BE2C (cell line): ENCODE measurements at regions not wholly inside any gene's neighbourhood (a gene's known extent, or its start where the extent isn't known, plus 50 kb on each side); places are given as distances from the start of the nearest gene placed in this dataset.

Experiments used
- DNase-seq: peaks from one replicate; pipeline ENCODE4 v3.0.0-alpha.2; 2020
- H3K27me3 ChIP-seq: fragments of 250-450 bp; sonication (Bioruptor Pico); 2 replicates; pipeline ENCODE4 v1.5.1; 2020; ENCODE audit warnings: mild to moderate bottlenecking
- H3K36me3 ChIP-seq: fragments of 250-450 bp; sonication (Bioruptor Pico); 2 replicates; pipeline ENCODE4 v1.5.1; 2020; ENCODE audit warnings: mild to moderate bottlenecking
- H3K4me1 ChIP-seq: fragments of 250-450 bp; sonication (Bioruptor Pico); 2 replicates; pipeline ENCODE4 v1.5.1; 2020
- H3K4me3 ChIP-seq: 2 replicates; pipeline ENCODE4 v1.5.1; 2011; ENCODE audit warnings: low read depth, low read length
- H3K9me3 ChIP-seq: fragments of 250-450 bp; sonication (Bioruptor Pico); 2 replicates; pipeline ENCODE4 v1.5.1; 2020
- TF ChIP-seq, protein P1 (sequence below): IDR thresholded peaks from 2 replicates; pipeline ENCODE4 v1.5.1; 2012; ENCODE audit warnings: mild to moderate bottlenecking, low read depth, low read length

DNA sequence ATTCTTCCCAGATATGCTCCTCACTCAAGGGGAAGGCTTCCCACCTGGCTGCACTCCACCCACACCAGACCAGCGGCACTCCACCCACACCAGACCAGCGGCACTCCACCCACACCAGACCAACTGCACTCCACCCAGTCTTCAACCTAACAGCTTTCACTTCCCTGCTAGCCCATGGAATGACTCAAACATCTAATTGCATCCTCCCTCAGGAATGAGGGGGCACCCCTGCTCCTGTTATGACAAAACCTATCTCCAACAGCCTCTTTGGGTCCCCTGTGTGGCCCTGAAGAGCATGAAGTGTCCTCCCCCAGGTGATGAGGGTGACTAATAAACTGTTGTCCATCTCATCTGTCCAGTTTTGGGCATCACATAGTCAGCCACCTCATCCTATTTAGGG, 556.6 kb upstream of the TUSC1 start:
- TF ChIP-seq, protein P1, sequence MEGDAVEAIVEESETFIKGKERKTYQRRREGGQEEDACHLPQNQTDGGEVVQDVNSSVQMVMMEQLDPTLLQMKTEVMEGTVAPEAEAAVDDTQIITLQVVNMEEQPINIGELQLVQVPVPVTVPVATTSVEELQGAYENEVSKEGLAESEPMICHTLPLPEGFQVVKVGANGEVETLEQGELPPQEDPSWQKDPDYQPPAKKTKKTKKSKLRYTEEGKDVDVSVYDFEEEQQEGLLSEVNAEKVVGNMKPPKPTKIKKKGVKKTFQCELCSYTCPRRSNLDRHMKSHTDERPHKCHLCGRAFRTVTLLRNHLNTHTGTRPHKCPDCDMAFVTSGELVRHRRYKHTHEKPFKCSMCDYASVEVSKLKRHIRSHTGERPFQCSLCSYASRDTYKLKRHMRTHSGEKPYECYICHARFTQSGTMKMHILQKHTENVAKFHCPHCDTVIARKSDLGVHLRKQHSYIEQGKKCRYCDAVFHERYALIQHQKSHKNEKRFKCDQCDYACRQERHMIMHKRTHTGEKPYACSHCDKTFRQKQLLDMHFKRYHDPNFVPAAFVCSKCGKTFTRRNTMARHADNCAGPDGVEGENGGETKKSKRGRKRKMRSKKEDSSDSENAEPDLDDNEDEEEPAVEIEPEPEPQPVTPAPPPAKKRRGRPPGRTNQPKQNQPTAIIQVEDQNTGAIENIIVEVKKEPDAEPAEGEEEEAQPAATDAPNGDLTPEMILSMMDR, result no peak
- H3K4me3 ChIP-seq, result no peak overlapping the region
- no peaks in the 10 kb centered on the region for H3K4me1 ChIP-seq
- H3K9me3 ChIP-seq, result no peaks in the 10 kb centered on the region
- DNase-seq, result no peak
- H3K27me3 ChIP-seq, result no peaks in the 10 kb centered on the region
- no peaks in the 10 kb centered on the region for H3K36me3 ChIP-seq

DNA sequence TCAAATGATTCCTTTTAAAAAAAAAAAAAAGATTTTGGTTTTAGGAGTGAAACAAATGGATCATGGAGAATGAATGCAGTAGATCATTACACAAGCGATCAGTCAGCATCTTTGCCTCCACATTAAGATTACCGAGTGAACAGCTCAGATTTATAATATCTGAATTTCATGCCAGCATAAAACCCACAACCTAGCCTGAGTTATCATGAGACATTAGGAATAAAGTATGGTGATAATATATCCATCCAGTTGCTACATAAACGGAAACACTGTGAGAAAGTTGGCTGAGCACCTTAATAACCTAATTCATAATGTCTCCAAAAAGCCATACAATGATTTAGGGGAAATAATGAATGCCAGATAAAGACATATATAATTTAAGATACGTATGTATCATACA, 553.1 kb upstream of the TUSC1 start:
- Histone ChIP-seq H3K9me3 (no peaks in the 10 kb centered on the region), H3K4me3 (no peak overlapping the region), H3K36me3 (no peaks in the 10 kb centered on the region), H3K27me3 (no peaks in the 10 kb centered on the region), H3K4me1 (no peaks in the 10 kb centered on the region)
- DNase-seq, result no peak
- TF ChIP-seq, protein P1, result no peak

DNA sequence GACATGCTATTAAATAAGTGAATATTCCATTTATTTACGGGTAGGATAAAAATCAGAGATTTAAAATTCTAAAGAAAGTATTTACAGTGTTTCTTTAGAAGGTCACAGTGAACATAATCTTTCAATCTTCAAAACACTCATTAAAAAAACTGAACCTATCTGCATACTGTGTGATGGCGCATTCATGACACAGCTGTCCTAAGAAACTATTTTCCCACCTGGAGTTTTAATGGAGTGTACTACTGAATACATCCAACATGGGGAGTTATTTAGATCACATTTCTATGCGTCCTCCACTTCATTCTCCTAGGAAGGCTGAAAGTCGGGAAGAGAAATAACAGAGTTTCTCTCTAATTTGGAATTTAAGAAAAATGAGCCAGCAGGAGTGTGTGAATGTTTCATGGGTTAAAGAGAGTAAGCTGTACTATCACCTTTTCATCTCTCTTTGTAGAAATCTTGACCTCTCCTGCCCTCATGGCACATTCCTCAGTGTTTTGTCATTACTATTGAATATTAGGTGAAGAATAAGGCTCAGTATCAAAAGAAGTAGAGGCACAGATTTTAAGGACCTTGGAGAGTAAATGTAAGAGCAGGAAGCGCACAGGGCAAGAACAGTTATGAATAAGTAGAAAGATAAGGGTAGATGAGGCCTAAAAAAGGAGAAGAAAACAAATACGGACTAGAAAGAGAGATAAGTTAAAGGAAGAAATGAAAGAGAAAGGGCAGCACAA, 551.2 kb upstream of the TUSC1 start:
- Histone ChIP-seq H3K4me3 (no peak overlapping the region), H3K9me3 (no peaks in the 10 kb centered on the region), H3K27me3 (no peaks in the 10 kb centered on the region), H3K4me1 (no peaks in the 10 kb centered on the region), H3K36me3 (no peaks in the 10 kb centered on the region)
- TF ChIP-seq, protein P1, result no peak
- DNase-seq, result no peak

DNA sequence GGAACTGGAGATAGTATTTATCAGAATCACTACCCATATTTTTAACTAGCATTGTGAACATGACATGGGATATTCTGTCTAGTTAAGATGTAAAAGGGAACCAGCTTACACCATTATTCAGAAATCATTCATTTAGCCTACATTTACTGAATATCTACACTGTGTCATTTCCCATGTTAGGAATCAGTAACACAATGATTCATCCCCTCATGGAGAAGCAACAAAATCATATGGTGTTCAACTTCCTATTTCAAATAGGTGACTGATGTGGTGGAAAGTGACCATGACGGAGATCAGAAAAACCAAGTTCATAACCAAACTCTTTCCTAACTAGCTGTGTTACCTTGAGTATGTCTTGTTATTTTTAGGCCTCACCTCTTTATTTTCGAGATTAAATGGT, 550.0 kb upstream of the TUSC1 start:
- H3K4me1 ChIP-seq, result no peaks in the 10 kb centered on the region
- no peak for DNase-seq
- no peaks in the 10 kb centered on the region for H3K9me3 ChIP-seq
- H3K4me3 ChIP-seq, result no peak overlapping the region
- TF ChIP-seq, protein P1, result no peak
- H3K27me3 ChIP-seq, result no peaks in the 10 kb centered on the region
- H3K36me3 ChIP-seq, result no peaks in the 10 kb centered on the region

DNA sequence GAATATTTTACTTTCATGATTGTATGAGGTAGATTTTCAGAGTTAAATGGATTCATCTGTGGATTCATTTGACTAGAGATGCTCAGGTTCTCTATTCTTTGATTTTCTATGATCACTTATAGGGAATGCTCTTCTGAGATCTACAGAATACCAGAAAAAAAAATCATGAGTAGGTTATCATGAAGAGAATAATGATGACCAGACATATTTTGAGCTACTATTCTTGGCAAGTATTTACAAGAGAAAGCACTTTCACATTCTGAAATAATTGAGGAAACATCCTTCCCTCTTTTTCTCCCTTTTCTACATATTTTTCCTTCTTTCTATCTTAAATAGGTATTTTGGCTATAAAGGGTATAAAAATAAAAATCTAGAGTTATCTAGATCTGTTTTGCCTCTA, 543.0 kb upstream of the TUSC1 start:
- H3K4me3 ChIP-seq, result no peak overlapping the region
- no peak for DNase-seq
- peaks cover 3% of the 10 kb centered on the region; the same call in 1 of the 2 replicates for H3K9me3 ChIP-seq
- no peaks in the 10 kb centered on the region for H3K36me3 ChIP-seq
- TF ChIP-seq, protein P1, result no peak
- no peaks in the 10 kb centered on the region for H3K4me1 ChIP-seq
- no peaks in the 10 kb centered on the region for H3K27me3 ChIP-seq

DNA sequence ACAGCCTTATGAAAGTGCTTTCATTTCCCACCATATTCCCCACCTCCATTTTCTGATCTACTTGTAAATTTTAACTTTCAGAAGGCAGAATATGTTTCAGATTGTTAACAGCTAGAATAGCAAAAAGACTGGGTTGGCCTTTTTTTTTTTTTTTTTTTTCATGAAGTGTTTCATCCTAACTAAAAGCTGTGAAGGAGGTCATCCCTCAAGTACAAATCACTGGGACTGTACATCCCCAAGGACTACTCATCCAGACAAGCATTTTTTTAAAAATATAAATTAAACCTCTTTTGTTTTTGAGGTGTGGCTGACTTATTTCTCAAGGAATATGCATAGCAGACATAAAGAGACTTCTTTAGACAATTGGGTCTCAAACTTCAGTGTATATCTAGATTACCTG, 542.1 kb upstream of the TUSC1 start:
- Histone ChIP-seq H3K4me1 (no peaks in the 10 kb centered on the region), H3K9me3 (peaks cover 3% of the 10 kb centered on the region; the same call in 1 of the 2 replicates), H3K4me3 (peak overlapping the region; percentile 9; the same call in 1 of the 2 replicates), H3K27me3 (no peaks in the 10 kb centered on the region), H3K36me3 (no peaks in the 10 kb centered on the region)
- TF ChIP-seq, protein P1, result no peak
- no peak for DNase-seq
